GM12878 (cell line): ENCODE measurements at regions not wholly inside any gene's neighbourhood (a gene's known extent, or its start where the extent isn't known, plus 50 kb on each side); places are given as distances from the start of the nearest gene placed in this dataset.
"Not testable (repeated sequence)": the region's sequence is repeated elsewhere in the genome, so short reads cannot be mapped to it uniquely, and the experiment has no call there.

Experiments
- ATAC-seq: fragments of 200-7000 bp; cut with Tn5 transposase; 3 replicates; pipeline ENCODE4 v1.9.1; 2020; ENCODE audit warnings: mild to moderate bottlenecking, moderate library complexity
- BruUV-seq: library from RNA; stranded (reverse); fragments of 400-500 nt; replicated peaks from 2 replicates; lab custom pipeline; 2021; lab: Mats Ljungman, UMichigan
- CTCF ChIA-PET: fragments of 300-600 bp; sonication (Branson Sonifier 250); formaldehyde crosslinking; extraction: SDS; loops from one replicate; lab custom pipeline; 2021; ENCODE audit warnings: inconsistent platforms; lab: Yijun Ruan, JAX
- POLR2A ChIA-PET: fragments of 350-600 bp; formaldehyde crosslinking; extraction: SDS; loops from one replicate; lab custom pipeline; 2021; ENCODE audit warnings: inconsistent platforms; lab: Charles Lee
- RAD21 ChIA-PET: fragments of 300-600 bp; sonication (Branson Sonifier 250); formaldehyde crosslinking; loops from one replicate; lab custom pipeline; 2023; ENCODE audit warnings: antibody characterized with exemption; ENCODE audit not compliant: unreplicated experiment; lab: Charles Lee
- SMC1A ChIA-PET: fragments of 300-600 bp; sonication (Branson Sonifier 250); formaldehyde crosslinking; loops from one replicate; lab custom pipeline; 2023; ENCODE audit not compliant: unreplicated experiment, uncharacterized antibody; lab: Charles Lee
- DNase-seq: peaks from one replicate; pipeline ENCODE4 v3.0.0-alpha.2; 2011; ENCODE audit warnings: low read depth, low spot score
- FAIRE-seq: peaks from 3 replicates; lab custom pipeline; 2011; peaks lifted over from hg19 to GRCh38; lab: Jason Lieb, UNC
- H2AFZ ChIP-seq: 2 replicates; pipeline ENCODE4 v1.6.0; 2011; ENCODE audit warnings: low read depth, low read length, control low read depth; ENCODE audit not compliant: control insufficient read depth
- H3K27ac ChIP-seq: 2 replicates; pipeline ENCODE4 v1.5.1; 2011; ENCODE audit warnings: control low read depth; ENCODE audit not compliant: control insufficient read depth, insufficient read depth
- H3K27me3 ChIP-seq, 2 experiments: replicated peaks in 1 of 2; 2 replicates each; pipeline versions ENCODE4 v1.6.0 to v1.6.1; 2011; ENCODE audit warnings: low read length in 1 of 2; ENCODE audit not compliant: control insufficient read depth in 2 of 2, insufficient read depth in 2 of 2
- H3K36me3 ChIP-seq, 2 experiments: 2 replicates each; pipeline ENCODE4 v1.5.1; 2011; ENCODE audit warnings: low read length in 1 of 2; ENCODE audit not compliant: control insufficient read depth in 2 of 2, insufficient read depth in 2 of 2
- H3K4me1 ChIP-seq: 2 replicates; pipeline ENCODE4 v1.6.1; 2011; ENCODE audit warnings: mild to moderate bottlenecking, low read length, moderate library complexity, mixed read lengths; ENCODE audit not compliant: control insufficient read depth, insufficient read depth
- H3K4me2 ChIP-seq: 2 replicates; pipeline ENCODE4 v1.6.0; 2011; ENCODE audit warnings: control low read depth; ENCODE audit not compliant: control insufficient read depth, insufficient read depth
- H3K4me3 ChIP-seq: fragments of 200-600 bp; sonication (generic); 2 replicates; pipeline ENCODE4 v1.5.1; 2016
- H3K79me2 ChIP-seq: 2 replicates; pipeline ENCODE4 v1.6.0; 2011; ENCODE audit warnings: low read length; ENCODE audit not compliant: control insufficient read depth, insufficient read depth
- H3K9ac ChIP-seq: 2 replicates; pipeline ENCODE4 v1.8.0; 2011; ENCODE audit warnings: low read length, control low read depth, mixed read lengths; ENCODE audit not compliant: control insufficient read depth, insufficient read depth
- H3K9me3 ChIP-seq: replicated peaks from 3 replicates; pipeline ENCODE4 v1.5.1; 2011; ENCODE audit warnings: mild to moderate bottlenecking, low read length; ENCODE audit not compliant: control insufficient read depth, insufficient read depth
- H4K20me1 ChIP-seq: 2 replicates; pipeline ENCODE4 v1.6.0; 2011; ENCODE audit not compliant: control insufficient read depth, insufficient read depth
- BRCA1 ChIP-seq: IDR thresholded peaks from 2 replicates; pipeline ENCODE4 v1.6.1; 2011; ENCODE audit warnings: low read depth, low read length, improper control_type of control experiment
- EED ChIP-seq: sonication (generic); IDR thresholded peaks from 2 replicates; pipeline ENCODE4 v1.6.1; 2016; ENCODE audit warnings: antibody characterized with exemption, low read depth
- FOS ChIP-seq: IDR thresholded peaks from 3 replicates; pipeline ENCODE4 v1.6.1; 2011; ENCODE audit warnings: borderline replicate concordance; ENCODE audit not compliant: insufficient read length; ENCODE audit errors: extremely low read depth
- KDM1A ChIP-seq: fragments of 200-600 bp; sonication (generic); IDR thresholded peaks from 2 replicates; pipeline ENCODE4 v1.6.1; 2016; ENCODE audit warnings: borderline replicate concordance
- PAX5 ChIP-seq: IDR thresholded peaks from 2 replicates; pipeline ENCODE4 v1.6.1; 2011; ENCODE audit warnings: low read depth, low read length, borderline replicate concordance
- POU2F2 ChIP-seq: IDR thresholded peaks from 3 replicates; pipeline ENCODE4 v1.6.1; 2011; ENCODE audit warnings: low read depth, mild to moderate bottlenecking, low read length, borderline replicate concordance
- RUNX3 ChIP-seq: IDR thresholded peaks from 2 replicates; pipeline ENCODE4 v1.6.1; 2012; ENCODE audit warnings: low read length, inconsistent platforms
- SIN3A ChIP-seq: IDR thresholded peaks from 2 replicates; pipeline ENCODE4 v1.6.1; 2012; ENCODE audit warnings: low read depth, low read length, improper control_type of control experiment
- SPI1 ChIP-seq: IDR thresholded peaks from 2 replicates; pipeline ENCODE4 v1.6.1; 2011; ENCODE audit warnings: low read depth, mild to moderate bottlenecking, low read length, moderate library complexity, borderline replicate concordance; ENCODE audit not compliant: insufficient read depth
- SREBF2 ChIP-seq: IDR thresholded peaks from 2 replicates; pipeline ENCODE4 v1.6.1; 2012; ENCODE audit warnings: mild to moderate bottlenecking, low read length
- STAT3 ChIP-seq: IDR thresholded peaks from 2 replicates; pipeline ENCODE4 v1.6.1; 2011; ENCODE audit warnings: low read depth, low read length, improper control_type of control experiment
- SUPT20H ChIP-seq: IDR thresholded peaks from 2 replicates; pipeline ENCODE4 v1.6.1; 2011; ENCODE audit warnings: low read depth, mild to moderate bottlenecking, low read length, moderate library complexity, borderline replicate concordance; ENCODE audit not compliant: control insufficient read depth
- TBL1XR1 ChIP-seq: IDR thresholded peaks from 2 replicates; pipeline ENCODE4 v1.6.1; 2012; ENCODE audit warnings: low read depth, low read length, improper control_type of control experiment
- YBX1 ChIP-seq: fragments of 450-650 bp; IDR thresholded peaks from 2 replicates; pipeline ENCODE4 v1.6.1; 2016; ENCODE audit warnings: antibody characterized with exemption
- ZBTB33 ChIP-seq: fragments of 450-650 bp; IDR thresholded peaks from 2 replicates; pipeline ENCODE4 v1.6.1; 2017; ENCODE audit warnings: mild to moderate bottlenecking
- WGBS: methylation state at CpG from one replicate; pipeline ENCODE4 v1.1.6; 2016; ENCODE audit warnings: low lambda C conversion rate; ENCODE audit not compliant: insufficient replicate concordance, insufficient coverage; ENCODE audit errors: missing lambda C conversion rate; 5-methylcytosine and 5-hydroxymethylcytosine counted together
- in situ Hi-C: fragments of 300-500 bp; cut with MboI; formaldehyde crosslinking; loops from 9 replicates; pipeline ENCODE4 v1.14.3; 2018; ENCODE audit warnings: mixed read lengths
- intact Hi-C: fragments of 100-400 bp; cut with micrococcal nuclease; formaldehyde crosslinking; loops from one replicate; pipeline ENCODE4 v1.14.2; 2022; ENCODE audit not compliant: unreplicated experiment

- 65% methylated on average over 2 of the region's 3 CpGs for WGBS
- BruUV-seq, DNase-seq, ATAC-seq, H3K4me2 ChIP-seq, RAD21 ChIA-PET, H3K9ac ChIP-seq, H2AFZ ChIP-seq, H4K20me1 ChIP-seq, intact Hi-C loops, H3K27me3 ChIP-seq, POLR2A ChIA-PET, H3K27ac ChIP-seq, H3K4me1 ChIP-seq, FAIRE-seq, H3K9me3 ChIP-seq, in situ Hi-C loops, H3K4me3 ChIP-seq, H3K79me2 ChIP-seq, H3K36me3 ChIP-seq: not testable (repeated sequence)
- CTCF ChIA-PET = interaction anchor here (0.8 to 11.9 kb wide), 5 partner anchors 15 to 213 kb away, joined by 3 to 216 read pairs (median 7); no protein-coding TSS in a partner anchor
- SMC1A ChIA-PET = interaction anchor here (0.7 kb wide), 1 partner anchor 10 kb away, joined by 3 read pairs; no protein-coding TSS in a partner anchor
Observed at GRCh38 chr5:112544558-112544957, 125.5 kb upstream of the EPB41L4A start.

- no peak for ATAC-seq
- no peaks in the 10 kb centered on the region for H3K36me3 ChIP-seq
- POLR2A ChIA-PET = interaction anchor here (0.7 kb wide), 1 partner anchor 255 kb away, joined by 3 read pairs; no protein-coding TSS in a partner anchor
- no peaks in the 10 kb centered on the region for H4K20me1 ChIP-seq
- H3K79me2 ChIP-seq = no peaks in the 10 kb centered on the region
- H3K4me1 ChIP-seq = no peaks in the 10 kb centered on the region
- DNase-seq = no peak
- RAD21 ChIA-PET = interaction anchor here (0.8 to 1.4 kb wide), 3 partner anchors 55 to 371 kb away, joined by 3 to 4 read pairs (median 4); no protein-coding TSS in a partner anchor
- H3K9ac ChIP-seq = no peak overlapping the region
- 46% methylated on average over 4 of the region's 4 CpGs for WGBS
- H3K4me2 ChIP-seq = no peak overlapping the region
- CTCF ChIA-PET = interaction anchor here (2.4 to 11.9 kb wide), 4 partner anchors 18 to 210 kb away, joined by 7 to 216 read pairs (median 64); no protein-coding TSS in a partner anchor
- intact Hi-C loops = no loop called here
- no peaks in the 10 kb centered on the region; a peak in 1 of 4 replicates for H3K27me3 ChIP-seq
- SMC1A ChIA-PET = interaction anchor here (0.6 to 4.9 kb wide), 9 partner anchors 9 to 372 kb away, joined by 3 to 21 read pairs (median 5); no protein-coding TSS in a partner anchor
- no TSS peak for BruUV-seq
- no peak overlapping the region for H3K4me3 ChIP-seq
- H2AFZ ChIP-seq = no peak overlapping the region
- no peak for FAIRE-seq
- H3K9me3 ChIP-seq = no peaks in the 10 kb centered on the region
- no peak overlapping the region for H3K27ac ChIP-seq
- in situ Hi-C loops = no loop called here
- TF ChIP-seq KDM1A = no peak
- TF ChIP-seq YBX1 = no peak
- TF ChIP-seq SIN3A = no peak
- no peak for TF ChIP-seq POU2F2
- TF ChIP-seq SPI1 = no peak
- TF ChIP-seq RUNX3 = no peak
- no peak for TF ChIP-seq STAT3
- TF ChIP-seq PAX5 = no peak
- no peak for TF ChIP-seq ZBTB33
- no peak for TF ChIP-seq TBL1XR1
- no peak for TF ChIP-seq FOS
- TF ChIP-seq BRCA1 = no peak
- TF ChIP-seq SUPT20H = no peak
- no peak for TF ChIP-seq SREBF2
- no peak for TF ChIP-seq EED
Observed at GRCh38 chr5:112546946-112547592, 128.0 kb upstream of the EPB41L4A start.
